DOHH2 (cell line): ENCODE measurements at regions not wholly inside any gene's neighbourhood (a gene's known extent, or its start where the extent isn't known, plus 50 kb on each side); places are given as distances from the start of the nearest gene placed in this dataset.

ENCODE experiments used
- H3F3A ChIP-seq: fragments of 200-600 bp; sonication (generic), shearing (Covaris generic); 2 replicates; pipeline ENCODE4 v1.6.0; 2016; ENCODE audit warnings: antibody characterized with exemption, mild to moderate bottlenecking; ENCODE audit not compliant: control insufficient read depth, insufficient read depth
- H3K27ac ChIP-seq: fragments of 200-600 bp; sonication (generic); 2 replicates; pipeline ENCODE4 v1.5.1; 2014; ENCODE audit warnings: low read depth, mild to moderate bottlenecking, low read length, moderate library complexity
- H3K27me3 ChIP-seq: fragments of 200-600 bp; sonication (generic); 2 replicates; pipeline ENCODE4 v1.6.1; 2014; ENCODE audit warnings: mild to moderate bottlenecking, low read length, mixed read lengths; ENCODE audit not compliant: control insufficient read depth
- H3K36me3 ChIP-seq: fragments of 200-600 bp; sonication (generic); 2 replicates; pipeline ENCODE4 v1.6.1; 2014; ENCODE audit warnings: mild to moderate bottlenecking, low read length, moderate library complexity, mixed read lengths; ENCODE audit not compliant: control insufficient read depth
- H3K4me1 ChIP-seq: fragments of 200-600 bp; sonication (generic); 2 replicates; pipeline ENCODE4 v1.6.1; 2014; ENCODE audit warnings: mild to moderate bottlenecking, low read length, mixed read lengths; ENCODE audit not compliant: control insufficient read depth
- H3K4me2 ChIP-seq: fragments of 200-600 bp; sonication (generic); 2 replicates; pipeline ENCODE4 v1.6.0; 2014; ENCODE audit warnings: mild to moderate bottlenecking, low read length, moderate library complexity
- H3K4me3 ChIP-seq: fragments of 200-600 bp; sonication (generic); 2 replicates; pipeline ENCODE4 v1.5.1; 2014; ENCODE audit warnings: mild to moderate bottlenecking, low read length, mixed read lengths
- H3K79me2 ChIP-seq: fragments of 200-600 bp; sonication (generic); 2 replicates; pipeline ENCODE4 v1.6.1; 2014; ENCODE audit warnings: mild to moderate bottlenecking, low read length, mixed read lengths; ENCODE audit not compliant: control insufficient read depth
- H3K9me2 ChIP-seq: fragments of 200-600 bp; sonication (generic); replicated peaks from 2 replicates; pipeline ENCODE4 v1.6.1; 2014; ENCODE audit warnings: mild to moderate bottlenecking, low read length, mixed read lengths; ENCODE audit not compliant: control insufficient read depth
- H3K9me3 ChIP-seq: fragments of 200-600 bp; sonication (generic); 2 replicates; pipeline ENCODE4 v1.6.1; 2014; ENCODE audit warnings: antibody characterized with exemption, low read length, mixed read lengths; ENCODE audit not compliant: control insufficient read depth, insufficient read depth
- H4K20me1 ChIP-seq: fragments of 200-600 bp; sonication (generic); 2 replicates; pipeline ENCODE4 v1.6.0; 2014; ENCODE audit warnings: low read depth, mild to moderate bottlenecking, antibody characterized with exemption, low read length, moderate library complexity; ENCODE audit not compliant: control insufficient read depth, insufficient read depth
- EZH2phosphoT487 ChIP-seq: fragments of 200-600 bp; sonication (generic); IDR thresholded peaks from 2 replicates; pipeline ENCODE4 v1.6.1; 2017; ENCODE audit warnings: borderline replicate concordance, mild to moderate bottlenecking, antibody characterized with exemption, low read length, moderate library complexity, mixed read lengths
- TF ChIP-seq, protein P1 (sequence below): fragments of 200-600 bp; sonication (generic); IDR thresholded peaks from one replicate; pipeline ENCODE4 v1.5.1; 2014; ENCODE audit warnings: antibody characterized with exemption, mild to moderate bottlenecking, low read depth, low read length; ENCODE audit not compliant: poor library complexity, severe bottlenecking

- no peaks in the 10 kb centered on the region for H3K27me3 ChIP-seq
Observed at GRCh38 chr2:146214394-146214929, 1630.4 kb upstream of the ACVR2A start.

GRCh38 chr2:146213674-146214073 is 1631.2 kb upstream of the ACVR2A start:
- H3K79me2 ChIP-seq, result no peaks in the 10 kb centered on the region

More at GRCh38 chr2:146214394-146214929, 1630.4 kb upstream of the ACVR2A start:
- H3K36me3 ChIP-seq, result no peaks in the 10 kb centered on the region
- H3K9me3 ChIP-seq, result no peaks in the 10 kb centered on the region
- H4K20me1 ChIP-seq, result no peaks in the 10 kb centered on the region
- no peaks in the 10 kb centered on the region for H3K4me1 ChIP-seq
- H3K4me3 ChIP-seq, result no peak overlapping the region
- TF ChIP-seq EZH2phosphoT487, result no peak
- TF ChIP-seq, protein P1, sequence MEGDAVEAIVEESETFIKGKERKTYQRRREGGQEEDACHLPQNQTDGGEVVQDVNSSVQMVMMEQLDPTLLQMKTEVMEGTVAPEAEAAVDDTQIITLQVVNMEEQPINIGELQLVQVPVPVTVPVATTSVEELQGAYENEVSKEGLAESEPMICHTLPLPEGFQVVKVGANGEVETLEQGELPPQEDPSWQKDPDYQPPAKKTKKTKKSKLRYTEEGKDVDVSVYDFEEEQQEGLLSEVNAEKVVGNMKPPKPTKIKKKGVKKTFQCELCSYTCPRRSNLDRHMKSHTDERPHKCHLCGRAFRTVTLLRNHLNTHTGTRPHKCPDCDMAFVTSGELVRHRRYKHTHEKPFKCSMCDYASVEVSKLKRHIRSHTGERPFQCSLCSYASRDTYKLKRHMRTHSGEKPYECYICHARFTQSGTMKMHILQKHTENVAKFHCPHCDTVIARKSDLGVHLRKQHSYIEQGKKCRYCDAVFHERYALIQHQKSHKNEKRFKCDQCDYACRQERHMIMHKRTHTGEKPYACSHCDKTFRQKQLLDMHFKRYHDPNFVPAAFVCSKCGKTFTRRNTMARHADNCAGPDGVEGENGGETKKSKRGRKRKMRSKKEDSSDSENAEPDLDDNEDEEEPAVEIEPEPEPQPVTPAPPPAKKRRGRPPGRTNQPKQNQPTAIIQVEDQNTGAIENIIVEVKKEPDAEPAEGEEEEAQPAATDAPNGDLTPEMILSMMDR, result no peak
- no peak overlapping the region for H3K4me2 ChIP-seq
- H3K9me2 ChIP-seq, result no peaks in the 10 kb centered on the region
- H3K79me2 ChIP-seq, result no peaks in the 10 kb centered on the region
- no peak overlapping the region for H3K27ac ChIP-seq
- H3F3A ChIP-seq, result no peaks in the 10 kb centered on the region

GRCh38 chr2:146212602-146213001 is 1632.2 kb upstream of the ACVR2A start:
- no peak overlapping the region for H3K4me2 ChIP-seq
- H3K9me2 ChIP-seq, result no peaks in the 10 kb centered on the region
- no peaks in the 10 kb centered on the region for H3K9me3 ChIP-seq
- no peaks in the 10 kb centered on the region for H3K36me3 ChIP-seq
- no peaks in the 10 kb centered on the region for H3K27me3 ChIP-seq
- H3F3A ChIP-seq, result no peaks in the 10 kb centered on the region
- no peaks in the 10 kb centered on the region for H4K20me1 ChIP-seq
- H3K4me3 ChIP-seq, result no peak overlapping the region
- H3K27ac ChIP-seq, result no peak overlapping the region
- TF ChIP-seq EZH2phosphoT487, result no peak
- TF ChIP-seq, protein P1, result no peak
- no peaks in the 10 kb centered on the region for H3K4me1 ChIP-seq
- no peaks in the 10 kb centered on the region for H3K79me2 ChIP-seq

More at GRCh38 chr2:146213674-146214073, 1631.2 kb upstream of the ACVR2A start:
- Histone ChIP-seq H3K27ac (no peak overlapping the region), H3K36me3 (no peaks in the 10 kb centered on the region), H3K9me3 (no peaks in the 10 kb centered on the region), H3F3A (no peaks in the 10 kb centered on the region), H4K20me1 (no peaks in the 10 kb centered on the region), H3K4me2 (no peak overlapping the region), H3K27me3 (no peaks in the 10 kb centered on the region), H3K9me2 (no peaks in the 10 kb centered on the region), H3K4me3 (no peak overlapping the region), H3K4me1 (no peaks in the 10 kb centered on the region)
- TF ChIP-seq EZH2phosphoT487, result no peak
- TF ChIP-seq, protein P1, result no peak
